DOHH2 (cell line): ENCODE measurements at regions not wholly inside any gene's neighbourhood (a gene's known extent, or its start where the extent isn't known, plus 50 kb on each side); places are given as distances from the start of the nearest gene placed in this dataset.

ENCODE experiments used
- H3F3A ChIP-seq: fragments of 200-600 bp; sonication (generic), shearing (Covaris generic); 2 replicates; pipeline ENCODE4 v1.6.0; 2016; ENCODE audit warnings: antibody characterized with exemption, mild to moderate bottlenecking; ENCODE audit not compliant: control insufficient read depth, insufficient read depth
- H3K27ac ChIP-seq: fragments of 200-600 bp; sonication (generic); 2 replicates; pipeline ENCODE4 v1.5.1; 2014; ENCODE audit warnings: low read depth, mild to moderate bottlenecking, low read length, moderate library complexity
- H3K27me3 ChIP-seq: fragments of 200-600 bp; sonication (generic); 2 replicates; pipeline ENCODE4 v1.6.1; 2014; ENCODE audit warnings: mild to moderate bottlenecking, low read length, mixed read lengths; ENCODE audit not compliant: control insufficient read depth
- H3K36me3 ChIP-seq: fragments of 200-600 bp; sonication (generic); 2 replicates; pipeline ENCODE4 v1.6.1; 2014; ENCODE audit warnings: mild to moderate bottlenecking, low read length, moderate library complexity, mixed read lengths; ENCODE audit not compliant: control insufficient read depth
- H3K4me1 ChIP-seq: fragments of 200-600 bp; sonication (generic); 2 replicates; pipeline ENCODE4 v1.6.1; 2014; ENCODE audit warnings: mild to moderate bottlenecking, low read length, mixed read lengths; ENCODE audit not compliant: control insufficient read depth
- H3K4me2 ChIP-seq: fragments of 200-600 bp; sonication (generic); 2 replicates; pipeline ENCODE4 v1.6.0; 2014; ENCODE audit warnings: mild to moderate bottlenecking, low read length, moderate library complexity
- H3K4me3 ChIP-seq: fragments of 200-600 bp; sonication (generic); 2 replicates; pipeline ENCODE4 v1.5.1; 2014; ENCODE audit warnings: mild to moderate bottlenecking, low read length, mixed read lengths
- H3K79me2 ChIP-seq: fragments of 200-600 bp; sonication (generic); 2 replicates; pipeline ENCODE4 v1.6.1; 2014; ENCODE audit warnings: mild to moderate bottlenecking, low read length, mixed read lengths; ENCODE audit not compliant: control insufficient read depth
- H3K9me2 ChIP-seq: fragments of 200-600 bp; sonication (generic); replicated peaks from 2 replicates; pipeline ENCODE4 v1.6.1; 2014; ENCODE audit warnings: mild to moderate bottlenecking, low read length, mixed read lengths; ENCODE audit not compliant: control insufficient read depth
- H3K9me3 ChIP-seq: fragments of 200-600 bp; sonication (generic); 2 replicates; pipeline ENCODE4 v1.6.1; 2014; ENCODE audit warnings: antibody characterized with exemption, low read length, mixed read lengths; ENCODE audit not compliant: control insufficient read depth, insufficient read depth
- H4K20me1 ChIP-seq: fragments of 200-600 bp; sonication (generic); 2 replicates; pipeline ENCODE4 v1.6.0; 2014; ENCODE audit warnings: low read depth, mild to moderate bottlenecking, antibody characterized with exemption, low read length, moderate library complexity; ENCODE audit not compliant: control insufficient read depth, insufficient read depth
- EZH2phosphoT487 ChIP-seq: fragments of 200-600 bp; sonication (generic); IDR thresholded peaks from 2 replicates; pipeline ENCODE4 v1.6.1; 2017; ENCODE audit warnings: borderline replicate concordance, mild to moderate bottlenecking, antibody characterized with exemption, low read length, moderate library complexity, mixed read lengths
- TF ChIP-seq, protein P1 (sequence below): fragments of 200-600 bp; sonication (generic); IDR thresholded peaks from one replicate; pipeline ENCODE4 v1.5.1; 2014; ENCODE audit warnings: antibody characterized with exemption, mild to moderate bottlenecking, low read depth, low read length; ENCODE audit not compliant: poor library complexity, severe bottlenecking

DNA sequence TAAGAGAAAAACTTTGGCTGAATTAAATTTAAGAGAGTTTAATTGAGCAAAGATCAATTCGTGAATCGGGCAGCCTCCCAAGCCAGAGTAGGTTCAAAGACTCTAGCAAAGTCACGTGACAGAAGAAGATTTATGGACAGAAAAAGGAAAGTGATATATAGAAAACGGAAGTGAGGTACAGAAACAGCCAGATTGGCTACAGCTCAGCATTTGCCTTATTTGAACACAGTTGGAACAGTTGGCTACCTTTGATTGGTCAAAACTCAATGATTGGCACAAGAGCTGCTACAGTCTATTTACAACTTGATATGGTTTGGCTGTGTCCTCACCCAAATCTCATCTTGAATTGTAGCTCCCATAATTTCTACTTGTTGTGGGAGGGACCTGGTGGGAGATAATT, 102.6 kb downstream of the PLG start:
- H3K9me2 ChIP-seq, result no peaks in the 10 kb centered on the region
- no peak for TF ChIP-seq EZH2phosphoT487
- TF ChIP-seq, protein P1, sequence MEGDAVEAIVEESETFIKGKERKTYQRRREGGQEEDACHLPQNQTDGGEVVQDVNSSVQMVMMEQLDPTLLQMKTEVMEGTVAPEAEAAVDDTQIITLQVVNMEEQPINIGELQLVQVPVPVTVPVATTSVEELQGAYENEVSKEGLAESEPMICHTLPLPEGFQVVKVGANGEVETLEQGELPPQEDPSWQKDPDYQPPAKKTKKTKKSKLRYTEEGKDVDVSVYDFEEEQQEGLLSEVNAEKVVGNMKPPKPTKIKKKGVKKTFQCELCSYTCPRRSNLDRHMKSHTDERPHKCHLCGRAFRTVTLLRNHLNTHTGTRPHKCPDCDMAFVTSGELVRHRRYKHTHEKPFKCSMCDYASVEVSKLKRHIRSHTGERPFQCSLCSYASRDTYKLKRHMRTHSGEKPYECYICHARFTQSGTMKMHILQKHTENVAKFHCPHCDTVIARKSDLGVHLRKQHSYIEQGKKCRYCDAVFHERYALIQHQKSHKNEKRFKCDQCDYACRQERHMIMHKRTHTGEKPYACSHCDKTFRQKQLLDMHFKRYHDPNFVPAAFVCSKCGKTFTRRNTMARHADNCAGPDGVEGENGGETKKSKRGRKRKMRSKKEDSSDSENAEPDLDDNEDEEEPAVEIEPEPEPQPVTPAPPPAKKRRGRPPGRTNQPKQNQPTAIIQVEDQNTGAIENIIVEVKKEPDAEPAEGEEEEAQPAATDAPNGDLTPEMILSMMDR, result no peak
- H3F3A ChIP-seq, result no peaks in the 10 kb centered on the region
- H3K4me2 ChIP-seq, result no peak overlapping the region
- H3K79me2 ChIP-seq, result no peaks in the 10 kb centered on the region
- H4K20me1 ChIP-seq, result no peaks in the 10 kb centered on the region
- no peaks in the 10 kb centered on the region; the same call in 1 of the 2 replicates for H3K9me3 ChIP-seq
- H3K36me3 ChIP-seq, result no peaks in the 10 kb centered on the region
- H3K4me3 ChIP-seq, result no peak overlapping the region
- H3K27me3 ChIP-seq, result 0 out of 2 replicates have a peak, but pooled peaks cover 4% of the 10 kb centered on the region
- no peak overlapping the region for H3K27ac ChIP-seq
- H3K4me1 ChIP-seq, result no peaks in the 10 kb centered on the region

- no peaks in the 10 kb centered on the region for H3K4me1 ChIP-seq
- no peak overlapping the region for H3K4me2 ChIP-seq
- no peak overlapping the region for H3K4me3 ChIP-seq
- no peaks in the 10 kb centered on the region for H4K20me1 ChIP-seq
- H3F3A ChIP-seq, result no peaks in the 10 kb centered on the region
- no peaks in the 10 kb centered on the region; the same call in 1 of the 2 replicates for H3K9me3 ChIP-seq
- TF ChIP-seq, protein P1, result no peak
- no peak for TF ChIP-seq EZH2phosphoT487
- no peaks in the 10 kb centered on the region for H3K79me2 ChIP-seq
- H3K27ac ChIP-seq, result no peak overlapping the region
- no peaks in the 10 kb centered on the region for H3K36me3 ChIP-seq
- peaks cover 17% of the 10 kb centered on the region; the same call in 1 of the 2 replicates for H3K27me3 ChIP-seq
- no peaks in the 10 kb centered on the region for H3K9me2 ChIP-seq
These were observed 106.2 kb downstream of the PLG start for GRCh38 chr6:160808263-160808662.

DNA sequence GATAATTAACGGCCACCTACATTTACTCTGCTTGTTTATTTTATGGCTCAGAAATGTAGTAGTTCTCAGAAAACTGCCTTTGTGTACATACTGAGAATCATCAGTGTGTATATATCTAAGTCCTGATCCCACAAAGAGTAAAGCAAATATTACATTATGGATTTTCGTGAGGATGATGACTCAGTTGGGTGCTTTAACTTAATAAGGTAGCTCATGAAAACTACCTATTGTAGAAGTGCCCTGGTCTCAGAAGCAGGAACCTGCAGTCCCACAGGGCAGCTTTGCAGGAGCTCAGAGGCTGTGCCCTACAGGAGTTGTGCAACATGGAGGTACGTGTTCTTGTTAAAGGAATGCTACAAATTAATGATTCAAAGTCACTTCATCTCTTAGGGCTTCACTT, 108.2 kb downstream of the PLG start:
- no peak for TF ChIP-seq EZH2phosphoT487
- TF ChIP-seq, protein P1, result no peak

GRCh38 chr6:160812097-160812496, 110.1 kb downstream of the PLG start:
- no peak overlapping the region for H3K4me3 ChIP-seq
- no peaks in the 10 kb centered on the region for H3K79me2 ChIP-seq
- H3K36me3 ChIP-seq, result no peaks in the 10 kb centered on the region
- no peak for TF ChIP-seq EZH2phosphoT487
- TF ChIP-seq, protein P1, result no peak
- H3K4me2 ChIP-seq, result no peak overlapping the region
- no peaks in the 10 kb centered on the region for H3F3A ChIP-seq
- no peaks in the 10 kb centered on the region for H3K9me3 ChIP-seq
- H3K27ac ChIP-seq, result no peak overlapping the region
- H3K27me3 ChIP-seq, result peaks cover 17% of the 10 kb centered on the region; the same call in 1 of the 2 replicates
- H4K20me1 ChIP-seq, result no peaks in the 10 kb centered on the region
- no peaks in the 10 kb centered on the region for H3K4me1 ChIP-seq
- H3K9me2 ChIP-seq, result no peaks in the 10 kb centered on the region

More for the DNA sequence above, 108.2 kb downstream of the PLG start:
- H3F3A ChIP-seq, result no peaks in the 10 kb centered on the region
- H3K4me2 ChIP-seq, result no peak overlapping the region
- H3K4me1 ChIP-seq, result no peaks in the 10 kb centered on the region
- H3K36me3 ChIP-seq, result no peaks in the 10 kb centered on the region
- H3K27me3 ChIP-seq, result peaks cover 17% of the 10 kb centered on the region; the same call in 1 of the 2 replicates
- H3K27ac ChIP-seq, result no peak overlapping the region
- H3K9me3 ChIP-seq, result no peaks in the 10 kb centered on the region
- H3K9me2 ChIP-seq, result no peaks in the 10 kb centered on the region
- no peak overlapping the region for H3K4me3 ChIP-seq
- no peaks in the 10 kb centered on the region for H4K20me1 ChIP-seq
- no peaks in the 10 kb centered on the region for H3K79me2 ChIP-seq
